ENCODE measurements at regions not wholly inside any gene's neighbourhood (a gene's known extent, or its start where the extent isn't known, plus 50 kb on each side); places are given as distances from the start of the nearest gene placed in this dataset.

- TF ChIP-seq CTCF (IDR thresholded peaks at IDR 0.05) (no peak), EZH2 (IDR thresholded peaks at IDR 0.05) (no peak), EZH2phosphoT487 (IDR thresholded peaks at IDR 0.05) (no peak)
These were observed 63.1 kb upstream of the STK38L start for GRCh38 chr12:27180906-27181505.
